Endodermal cell (in vitro differentiated cells): ENCODE measurements at regions not wholly inside any gene's neighbourhood (a gene's known extent, or its start where the extent isn't known, plus 50 kb on each side); places are given as distances from the start of the nearest gene placed in this dataset.
A peak's percentile ranks its signal among the peaks of the same experiment; 100 is the strongest.

Experiments
- DNase-seq: peaks from one replicate; pipeline ENCODE4 v3.0.0-alpha.2; 2017
- H3K27ac ChIP-seq: 2 replicates; pipeline ENCODE4 v1.5.1; 2013; ENCODE audit warnings: mild to moderate bottlenecking, low read depth, low read length, moderate library complexity
- H3K27me3 ChIP-seq: 2 replicates; pipeline ENCODE4 v1.6.1; 2013; ENCODE audit warnings: mild to moderate bottlenecking, low read length, moderate library complexity; ENCODE audit not compliant: insufficient read depth, control insufficient read depth, poor library complexity, severe bottlenecking
- H3K36me3 ChIP-seq: 2 replicates; pipeline ENCODE4 v1.7.0; 2013; ENCODE audit warnings: mild to moderate bottlenecking, low read length, moderate library complexity; ENCODE audit not compliant: control insufficient read depth, insufficient read depth
- H3K4me1 ChIP-seq: one replicate; pipeline ENCODE4 v1.7.0; 2013; ENCODE audit warnings: low read length; ENCODE audit not compliant: control insufficient read depth, insufficient read depth
- H3K4me3 ChIP-seq: 2 replicates; pipeline ENCODE4 v1.5.1; 2013; ENCODE audit warnings: mild to moderate bottlenecking, low read length, moderate library complexity
- H3K9ac ChIP-seq: 2 replicates; pipeline ENCODE4 v1.6.1; 2013; ENCODE audit warnings: mild to moderate bottlenecking, low read length, moderate library complexity; ENCODE audit not compliant: poor library complexity, severe bottlenecking; ENCODE audit errors: extremely low read depth
- H3K9me3 ChIP-seq: 2 replicates; pipeline ENCODE4 v1.6.1; 2013; ENCODE audit warnings: mild to moderate bottlenecking, low read length, moderate library complexity; ENCODE audit not compliant: control insufficient read depth
- H3K27ac Mint-ChIP-seq: 2 replicates; pipeline ENCODE4 v1.8.0; 2020; ENCODE audit warnings: mixed read lengths
- H3K27me3 Mint-ChIP-seq: 2 replicates; pipeline ENCODE4 v1.8.0; 2021; ENCODE audit warnings: mild to moderate bottlenecking, mixed read lengths; ENCODE audit not compliant: insufficient read depth
- H3K36me3 Mint-ChIP-seq: 2 replicates; pipeline ENCODE4 v1.8.0; 2020; ENCODE audit warnings: low read depth, mixed read lengths
- H3K4me1 Mint-ChIP-seq: 2 replicates; pipeline ENCODE4 v1.8.0; 2020; ENCODE audit warnings: mixed read lengths
- H3K4me3 Mint-ChIP-seq: 2 replicates; pipeline ENCODE4 v1.8.0; 2020; ENCODE audit warnings: mild to moderate bottlenecking, moderate library complexity, mixed read lengths
- H3K9me3 Mint-ChIP-seq: 2 replicates; pipeline ENCODE4 v1.8.0; 2020; ENCODE audit warnings: mild to moderate bottlenecking, mixed read lengths
- whole genome bisulfite sequencing, 2 experiments: methylation state at CpG; one replicate each; pipeline versions ENCODE4 v1.1.5 to v1.1.7; 2013; ENCODE audit warnings: missing lambda C conversion rate in 2 of 2, mixed read lengths in 1 of 2; ENCODE audit not compliant: insufficient coverage in 1 of 2, insufficient read length in 1 of 2; 5-methylcytosine and 5-hydroxymethylcytosine counted together
- TF ChIP-seq, protein P1 (sequence below): fragments of 200-600 bp; sonication (generic); conservative IDR thresholded peaks from 2 replicates; pipeline ENCODE4 v1.5.0; 2021; ENCODE audit warnings: antibody characterized with exemption, mild to moderate bottlenecking

DNA sequence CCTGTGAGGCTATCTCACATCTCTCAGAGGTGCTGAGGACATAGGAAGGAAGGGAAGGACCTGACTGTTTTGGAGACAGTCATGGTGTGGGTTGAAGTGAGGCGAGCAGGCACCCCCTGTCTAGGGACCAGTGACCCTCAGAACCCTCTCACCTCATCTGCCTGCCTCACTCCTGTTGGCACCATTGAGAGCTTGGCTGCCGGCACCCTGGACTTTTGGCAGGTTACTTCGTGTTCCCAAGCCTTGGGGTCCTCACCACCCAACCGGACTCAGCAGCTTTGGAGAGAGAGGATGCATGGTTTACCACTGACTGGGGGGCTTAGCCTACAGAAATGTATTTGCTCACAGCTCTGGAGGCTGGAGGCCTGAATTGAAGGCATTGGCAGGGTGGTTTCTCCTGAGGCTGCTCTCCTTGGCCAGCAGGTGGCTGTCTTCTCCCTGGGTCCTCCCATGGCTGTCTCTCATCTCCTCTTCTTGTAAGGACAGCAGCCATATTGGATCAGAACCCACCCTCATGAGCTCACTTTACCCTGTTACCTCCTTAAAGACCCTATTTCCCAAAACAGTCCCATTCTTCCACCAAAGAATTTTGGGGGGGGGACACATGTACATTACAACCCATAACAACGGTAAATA is 142.0 kb downstream of the TSN start:
- Mint-ChIP-seq H3K9me3 (peaks cover 2% of the 10 kb centered on the region), H3K4me3 (no peak overlapping the region), H3K36me3 (no peaks in the 10 kb centered on the region), H3K27me3 (peaks cover 6% of the 10 kb centered on the region), H3K27ac (no peak overlapping the region), H3K4me1 (no peaks in the 10 kb centered on the region)
- 92 to 100% methylated on average over 2 to 5 of the region's 5 CpGs for WGBS, 2 experiments
- Histone ChIP-seq H3K4me1 (peaks cover 2% of the 10 kb centered on the region), H3K27me3 (no peaks in the 10 kb centered on the region), H3K4me3 (no peak overlapping the region), H3K27ac (no peak overlapping the region), H3K9me3 (no peaks in the 10 kb centered on the region), H3K9ac (no peak overlapping the region), H3K36me3 (no peaks in the 10 kb centered on the region)
- peak; percentile 75 for DNase-seq
- TF ChIP-seq, protein P1, sequence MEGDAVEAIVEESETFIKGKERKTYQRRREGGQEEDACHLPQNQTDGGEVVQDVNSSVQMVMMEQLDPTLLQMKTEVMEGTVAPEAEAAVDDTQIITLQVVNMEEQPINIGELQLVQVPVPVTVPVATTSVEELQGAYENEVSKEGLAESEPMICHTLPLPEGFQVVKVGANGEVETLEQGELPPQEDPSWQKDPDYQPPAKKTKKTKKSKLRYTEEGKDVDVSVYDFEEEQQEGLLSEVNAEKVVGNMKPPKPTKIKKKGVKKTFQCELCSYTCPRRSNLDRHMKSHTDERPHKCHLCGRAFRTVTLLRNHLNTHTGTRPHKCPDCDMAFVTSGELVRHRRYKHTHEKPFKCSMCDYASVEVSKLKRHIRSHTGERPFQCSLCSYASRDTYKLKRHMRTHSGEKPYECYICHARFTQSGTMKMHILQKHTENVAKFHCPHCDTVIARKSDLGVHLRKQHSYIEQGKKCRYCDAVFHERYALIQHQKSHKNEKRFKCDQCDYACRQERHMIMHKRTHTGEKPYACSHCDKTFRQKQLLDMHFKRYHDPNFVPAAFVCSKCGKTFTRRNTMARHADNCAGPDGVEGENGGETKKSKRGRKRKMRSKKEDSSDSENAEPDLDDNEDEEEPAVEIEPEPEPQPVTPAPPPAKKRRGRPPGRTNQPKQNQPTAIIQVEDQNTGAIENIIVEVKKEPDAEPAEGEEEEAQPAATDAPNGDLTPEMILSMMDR, result peak; percentile 79

DNA sequence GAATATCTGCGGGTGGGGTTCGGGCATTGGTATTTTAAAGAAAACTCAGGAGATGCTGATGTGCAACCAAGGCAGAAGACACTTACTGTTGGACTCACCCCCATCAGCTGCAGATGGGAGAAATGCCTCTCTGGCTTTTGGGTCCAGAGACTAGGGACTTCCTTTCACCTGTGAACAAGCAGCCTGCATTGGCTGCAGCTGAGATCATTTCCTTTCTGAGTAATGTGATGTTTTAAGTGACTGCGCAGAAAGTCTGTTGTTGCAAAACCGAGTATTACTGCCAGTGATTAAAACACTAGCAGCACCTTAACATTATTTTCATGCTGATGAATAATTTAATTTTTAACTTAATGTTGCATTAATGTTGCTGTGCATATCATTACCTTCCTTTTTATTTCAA is 143.0 kb downstream of the TSN start:
- Histone ChIP-seq H3K4me1 (peaks cover 2% of the 10 kb centered on the region), H3K9ac (no peak overlapping the region), H3K36me3 (no peaks in the 10 kb centered on the region), H3K27me3 (no peaks in the 10 kb centered on the region), H3K9me3 (no peaks in the 10 kb centered on the region), H3K27ac (no peak overlapping the region), H3K4me3 (no peak overlapping the region)
- H3K4me1 Mint-ChIP-seq, result no peaks in the 10 kb centered on the region
- no peak for DNase-seq
- no peak overlapping the region for H3K4me3 Mint-ChIP-seq
- H3K9me3 Mint-ChIP-seq, result no peaks in the 10 kb centered on the region
- no peak overlapping the region for H3K27ac Mint-ChIP-seq
- TF ChIP-seq, protein P1, result no peak
- 97% methylated on average over 3 of the region's 4 CpGs; no CpG with 5 or more reads in 1 of the 2 experiments for WGBS, 2 experiments
- no peaks in the 10 kb centered on the region for H3K36me3 Mint-ChIP-seq
- peaks cover 15% of the 10 kb centered on the region for H3K27me3 Mint-ChIP-seq

DNA sequence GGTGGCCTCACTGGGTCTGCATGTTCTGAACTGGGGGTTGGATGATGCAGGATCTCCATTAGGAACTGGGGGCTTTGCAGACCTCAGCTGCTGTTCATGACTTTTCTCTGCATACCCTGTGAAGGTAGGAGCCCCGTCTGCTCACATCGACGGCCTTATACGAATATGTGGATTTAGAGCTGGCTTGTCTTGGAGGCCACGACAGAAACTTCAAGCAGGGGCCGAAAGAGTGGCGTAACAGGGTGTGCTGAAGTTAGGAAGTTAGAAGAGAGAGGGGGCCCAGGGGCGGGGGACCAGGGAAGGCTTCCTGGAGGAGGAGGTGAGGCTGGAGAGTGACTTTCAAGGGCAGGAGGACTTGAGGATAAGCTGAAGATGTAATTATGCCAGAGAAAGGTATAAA is 144.9 kb downstream of the TSN start:
- 89% methylated on average over 1 to 8 of the region's 8 CpGs for WGBS, 2 experiments
- H3K27ac Mint-ChIP-seq, result no peak overlapping the region
- no peaks in the 10 kb centered on the region for H3K4me1 ChIP-seq
- no peak for DNase-seq
- TF ChIP-seq, protein P1, result no peak
- no peaks in the 10 kb centered on the region for H3K4me1 Mint-ChIP-seq
- H3K9ac ChIP-seq, result no peak overlapping the region
- no peak overlapping the region for H3K4me3 ChIP-seq
- H3K4me3 Mint-ChIP-seq, result no peak overlapping the region
- H3K27me3 ChIP-seq, result no peaks in the 10 kb centered on the region
- H3K27ac ChIP-seq, result no peak overlapping the region
- H3K36me3 Mint-ChIP-seq, result no peaks in the 10 kb centered on the region
- H3K9me3 Mint-ChIP-seq, result no peaks in the 10 kb centered on the region
- H3K27me3 Mint-ChIP-seq, result peaks cover 28% of the 10 kb centered on the region
- H3K9me3 ChIP-seq, result no peaks in the 10 kb centered on the region
- no peaks in the 10 kb centered on the region for H3K36me3 ChIP-seq
